Transverse colon (tissue), 4 donors: ENCODE measurements at regions not wholly inside any gene's neighbourhood (a gene's known extent, or its start where the extent isn't known, plus 50 kb on each side); places are given as distances from the start of the nearest gene placed in this dataset.
"Not testable (repeated sequence)": the region's sequence is repeated elsewhere in the genome, so short reads cannot be mapped to it uniquely, and the experiment has no call there.

ENCODE experiments used
- DNase-seq: peaks from one replicate; pipeline ENCODE4 v3.0.0-alpha.2; 2019
- H3K27ac ChIP-seq, 4 donors: fragments of 200-600 bp; sonication (generic); 2 replicates each; pipeline ENCODE4 v1.5.1; 2016 to 2018; ENCODE audit warnings: inconsistent platforms in 4 of 4
- H3K27me3 ChIP-seq: fragments of 200-600 bp; sonication (generic); 2 replicates; pipeline ENCODE4 v1.5.1; 2017; ENCODE audit warnings: inconsistent platforms
- H3K36me3 ChIP-seq, 4 donors: fragments of 200-600 bp; sonication (generic); 2 replicates each; pipeline ENCODE4 v1.5.1; 2017 to 2019; ENCODE audit warnings: inconsistent platforms in 4 of 4
- H3K4me1 ChIP-seq, 4 donors: fragments of 200-600 bp; sonication (generic); 2 replicates each; pipeline ENCODE4 v1.5.1; 2017 to 2020; ENCODE audit warnings: inconsistent platforms in 4 of 4
- H3K4me3 ChIP-seq, 4 donors: fragments of 200-600 bp; sonication (generic); 1 replicate in 1 of 4; 2 replicates in 3 of 4; pipeline versions ENCODE4 v1.5.1 to v1.6.1; 2017 to 2019; ENCODE audit warnings: inconsistent platforms in 4 of 4
- H3K9me3 ChIP-seq, 2 donors: fragments of 200-600 bp; sonication (generic); 2 replicates each; pipeline ENCODE4 v1.5.1; 2017 to 2019; ENCODE audit warnings: inconsistent platforms in 2 of 2
- WGBS, 2 donors: methylation state at CpG; one replicate each; pipeline ENCODE4 v1.1.5; 2018; ENCODE audit warnings: low coverage in 1 of 2; 5-methylcytosine and 5-hydroxymethylcytosine counted together
- in situ Hi-C, 4 donors: fragments of 200-750 bp; cut with MboI; loops; one replicate each; pipeline versions ENCODE4 v1.15.0 to v1.15.1; 2017; ENCODE audit warnings: low sequenced_read_pairs in 3 of 4, low pct_ligation_motif_present in 1 of 4, low pct_unique_long_range_greater_than_20kb in 1 of 4
- intact Hi-C: fragments of 100-400 bp; cut with DNase I; formaldehyde crosslinking; loops from one replicate; pipeline ENCODE4 v1.15.1; 2023; ENCODE audit warnings: low total_unique reads

DNA sequence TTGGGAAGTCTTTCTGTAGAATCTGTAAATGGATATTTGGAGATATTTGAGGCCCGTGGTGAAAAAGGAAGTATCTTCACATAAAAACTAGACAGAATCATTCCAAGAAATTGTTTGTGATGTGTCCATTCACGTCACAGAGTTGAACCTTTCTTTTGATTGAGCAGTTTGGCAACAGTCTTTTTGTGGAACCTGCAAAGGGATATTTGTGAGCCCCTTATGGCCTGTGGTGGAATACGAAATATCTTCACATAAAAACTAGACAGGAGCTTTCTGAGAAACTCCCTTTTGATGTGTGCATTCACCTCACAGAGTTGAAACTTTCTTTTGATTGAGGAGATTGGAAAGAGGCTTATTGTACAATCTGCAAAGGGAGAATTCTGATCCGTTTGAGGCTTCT is 2980.4 kb downstream of the TUBA3C start:
- in situ Hi-C loops, DNase-seq, H3K27me3 ChIP-seq, H3K4me1 ChIP-seq, H3K4me3 ChIP-seq, H3K27ac ChIP-seq, intact Hi-C loops, H3K36me3 ChIP-seq: not testable (repeated sequence)
- peaks cover 13 to 16% of the 10 kb centered on the region in 2 donors for H3K9me3 ChIP-seq
- 33 to 42% methylated on average over 3 to 4 of the region's 4 CpGs for WGBS, 2 donors

GRCh38 chr13:16160609-16161008 is 3021.0 kb downstream of the TUBA3C start:
- H3K36me3 ChIP-seq, DNase-seq, H3K4me3 ChIP-seq, H3K4me1 ChIP-seq, H3K27me3 ChIP-seq, H3K27ac ChIP-seq, intact Hi-C loops, in situ Hi-C loops: not testable (repeated sequence)
- H3K9me3 ChIP-seq, result peaks cover 34 to 35% of the 10 kb centered on the region in 2 donors
- 50 to 63% methylated on average over 6 of the region's 6 CpGs for WGBS, 2 donors

- H3K27me3 ChIP-seq, H3K27ac ChIP-seq, DNase-seq, in situ Hi-C loops, intact Hi-C loops, H3K4me3 ChIP-seq, H3K36me3 ChIP-seq, H3K4me1 ChIP-seq: not testable (repeated sequence)
- WGBS, 2 donors, result 20 to 26% methylated on average over 1 of the region's 5 CpGs
- peaks cover 29 to 32% of the 10 kb centered on the region in 2 donors for H3K9me3 ChIP-seq
Observed at GRCh38 chr13:16158958-16159357, 3022.7 kb downstream of the TUBA3C start.

GRCh38 chr13:16158016-16158415 is 3023.6 kb downstream of the TUBA3C start:
- peak; percentile 10 for DNase-seq
- H3K9me3 ChIP-seq, result peaks cover 23 to 26% of the 10 kb centered on the region in 2 donors
- H3K27me3 ChIP-seq, H3K4me1 ChIP-seq, intact Hi-C loops, in situ Hi-C loops, H3K36me3 ChIP-seq, H3K4me3 ChIP-seq, H3K27ac ChIP-seq: not testable (repeated sequence)
- 56 to 83% methylated on average over 5 of the region's 6 CpGs for WGBS, 2 donors

DNA sequence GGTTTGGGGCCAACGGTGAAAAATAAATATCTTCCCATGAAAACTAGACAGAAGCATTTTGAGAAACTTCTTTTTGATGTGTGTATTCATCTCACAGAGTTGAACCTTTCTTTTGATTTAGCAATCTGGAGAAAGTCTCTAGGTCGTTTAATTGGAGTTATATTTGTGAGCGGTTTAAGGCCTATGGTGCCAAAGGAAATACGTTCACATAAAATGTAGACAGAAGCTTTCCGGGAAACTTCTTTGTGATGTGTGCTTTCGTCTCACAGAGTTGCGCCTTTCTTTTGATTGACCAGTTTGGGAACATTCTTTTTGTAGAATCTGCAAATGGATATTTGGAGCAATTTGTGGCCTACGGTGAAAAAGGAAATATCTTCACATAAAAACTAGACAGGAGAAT is 3028.8 kb downstream of the TUBA3C start:
- H3K27ac ChIP-seq, DNase-seq, intact Hi-C loops, H3K36me3 ChIP-seq, H3K4me1 ChIP-seq, in situ Hi-C loops, H3K27me3 ChIP-seq, H3K4me3 ChIP-seq: not testable (repeated sequence)
- WGBS, 2 donors, result 73% methylated on average over 8 of the region's 8 CpGs
- H3K9me3 ChIP-seq, result peaks cover 25 to 32% of the 10 kb centered on the region in 2 donors

DNA sequence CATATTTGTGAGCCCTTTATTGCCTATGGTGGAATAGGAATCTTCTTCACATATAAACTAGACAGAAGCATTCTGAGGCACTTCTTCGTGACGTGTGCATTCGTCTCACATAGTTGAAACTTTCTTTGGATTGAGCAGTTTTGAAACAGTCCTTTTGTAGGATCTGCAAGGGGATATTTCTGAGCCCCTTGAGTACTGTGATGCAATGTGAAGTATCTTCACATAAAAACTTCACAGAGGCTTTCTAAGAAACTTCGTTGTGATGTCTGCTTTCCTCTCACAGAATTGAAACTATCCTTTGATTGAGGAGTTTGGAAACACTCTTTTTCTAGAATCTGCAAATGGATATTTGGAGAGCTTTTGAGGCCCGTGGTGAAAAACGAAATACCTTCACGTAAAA is 3030.3 kb downstream of the TUBA3C start:
- H3K4me1 ChIP-seq, H3K4me3 ChIP-seq, H3K27me3 ChIP-seq, in situ Hi-C loops, DNase-seq, H3K27ac ChIP-seq, H3K36me3 ChIP-seq, intact Hi-C loops: not testable (repeated sequence)
- H3K9me3 ChIP-seq, result peaks cover 26 to 36% of the 10 kb centered on the region in 2 donors
- 75 to 76% methylated on average over 7 of the region's 7 CpGs for WGBS, 2 donors

DNA sequence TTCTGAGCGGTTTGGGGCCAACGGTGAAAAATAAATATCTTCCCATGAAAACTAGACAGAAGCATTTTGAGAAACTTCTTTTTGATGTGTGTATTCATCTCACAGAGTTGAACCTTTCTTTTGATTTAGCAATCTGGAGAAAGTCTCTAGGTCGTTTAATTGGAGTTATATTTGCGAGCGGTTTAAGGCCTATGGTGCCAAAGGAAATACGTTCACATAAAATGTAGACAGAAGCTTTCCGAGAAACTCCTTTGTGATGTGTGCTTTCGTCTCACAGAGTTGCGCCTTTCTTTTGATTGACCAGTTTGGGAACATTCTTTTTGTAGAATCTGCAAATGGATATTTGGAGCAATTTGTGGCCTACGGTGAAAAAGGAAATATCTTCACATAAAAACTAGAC is 3032.2 kb downstream of the TUBA3C start:
- H3K4me1 ChIP-seq, H3K36me3 ChIP-seq, intact Hi-C loops, H3K27me3 ChIP-seq, H3K27ac ChIP-seq, DNase-seq, in situ Hi-C loops, H3K4me3 ChIP-seq: not testable (repeated sequence)
- H3K9me3 ChIP-seq, result peaks cover 38 to 44% of the 10 kb centered on the region in 2 donors
- WGBS, 2 donors, result 74 to 76% methylated on average over 4 to 5 of the region's 10 CpGs

DNA sequence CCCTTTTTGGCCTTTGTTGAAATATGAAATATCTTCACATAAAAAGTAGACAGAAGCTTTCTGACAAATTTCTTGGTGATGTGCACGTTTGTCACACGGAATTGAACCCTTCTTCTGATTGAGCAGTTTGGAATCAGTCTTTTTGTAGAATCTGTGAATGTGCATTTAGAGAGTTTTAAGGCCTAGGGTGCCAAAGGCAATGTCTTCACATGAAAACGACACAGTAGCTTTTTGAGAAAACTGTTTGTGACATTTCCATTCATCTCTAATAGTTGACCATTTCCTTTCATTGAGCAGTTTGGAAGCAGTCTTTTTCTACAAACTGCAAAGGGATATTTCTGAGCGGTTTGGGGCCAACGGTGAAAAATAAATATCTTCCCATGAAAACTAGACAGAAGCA is 3036.0 kb downstream of the TUBA3C start:
- DNase-seq, H3K4me3 ChIP-seq, H3K4me1 ChIP-seq, intact Hi-C loops, H3K36me3 ChIP-seq, in situ Hi-C loops, H3K27me3 ChIP-seq, H3K27ac ChIP-seq: not testable (repeated sequence)
- H3K9me3 ChIP-seq, result peaks cover 33 to 36% of the 10 kb centered on the region in 2 donors
- 41 to 68% methylated on average over 3 to 5 of the region's 5 CpGs for WGBS, 2 donors

GRCh38 chr13:16141361-16141760 is 3040.3 kb downstream of the TUBA3C start:
- intact Hi-C loops, H3K27ac ChIP-seq, H3K4me1 ChIP-seq, H3K4me3 ChIP-seq, DNase-seq, in situ Hi-C loops, H3K36me3 ChIP-seq, H3K27me3 ChIP-seq: not testable (repeated sequence)
- WGBS, 2 donors, result 64 to 73% methylated on average over 10 of the region's 10 CpGs
- peaks cover 23 to 31% of the 10 kb centered on the region in 2 donors for H3K9me3 ChIP-seq

- H3K9me3 ChIP-seq, result peaks cover 17 to 20% of the 10 kb centered on the region in 2 donors
- DNase-seq, intact Hi-C loops, H3K27ac ChIP-seq, H3K4me1 ChIP-seq, H3K4me3 ChIP-seq, in situ Hi-C loops, H3K36me3 ChIP-seq, H3K27me3 ChIP-seq: not testable (repeated sequence)
- 52 to 59% methylated on average over 2 of the region's 2 CpGs for WGBS, 2 donors
Observed at GRCh38 chr13:16136846-16137245, 3044.8 kb downstream of the TUBA3C start.

GRCh38 chr13:16128675-16129074 is 3052.9 kb downstream of the TUBA3C start:
- H3K36me3 ChIP-seq, H3K27ac ChIP-seq, H3K4me1 ChIP-seq, H3K27me3 ChIP-seq, DNase-seq, in situ Hi-C loops, intact Hi-C loops, H3K4me3 ChIP-seq: not testable (repeated sequence)
- H3K9me3 ChIP-seq, result peaks cover 15 to 20% of the 10 kb centered on the region in 2 donors
- 55 to 69% methylated on average over 4 to 6 of the region's 6 CpGs for WGBS, 2 donors
